Neural cell (in vitro differentiated cells): ENCODE measurements at regions not wholly inside any gene's neighbourhood (a gene's known extent, or its start where the extent isn't known, plus 50 kb on each side); places are given as distances from the start of the nearest gene placed in this dataset.

Experiments used
- EP300 ChIP-seq: fragments of 450-650 bp; conservative IDR thresholded peaks from 2 replicates; pipeline ENCODE4 v1.6.1; 2014; ENCODE audit warnings: antibody characterized with exemption, mild to moderate bottlenecking, moderate library complexity; ENCODE audit not compliant: poor library complexity, severe bottlenecking
- EZH2 ChIP-seq: fragments of 200-600, 300-800 bp; shearing (Covaris generic), sonication (generic); IDR thresholded peaks from 2 replicates; pipeline ENCODE4 v1.6.1; 2014; ENCODE audit warnings: antibody characterized with exemption, low read length, borderline replicate concordance, mild to moderate bottlenecking; ENCODE audit not compliant: insufficient read depth, poor library complexity, severe bottlenecking
- MXI1 ChIP-seq: fragments of 450-650 bp; conservative IDR thresholded peaks from 2 replicates; pipeline ENCODE4 v1.6.1; 2014; ENCODE audit warnings: antibody characterized with exemption, mild to moderate bottlenecking; ENCODE audit not compliant: poor library complexity, severe bottlenecking
- POLR2AphosphoS5 ChIP-seq: IDR thresholded peaks from 2 replicates; pipeline ENCODE4 v1.6.1; 2012
- RAD21 ChIP-seq: fragments of 450-650 bp; conservative IDR thresholded peaks from 2 replicates; pipeline ENCODE4 v1.6.1; 2014; ENCODE audit warnings: antibody characterized with exemption, mild to moderate bottlenecking, moderate library complexity
- TAF1 ChIP-seq: IDR thresholded peaks from 2 replicates; pipeline ENCODE4 v1.6.1; 2012; ENCODE audit warnings: low read depth
- TF ChIP-seq, protein P1 (sequence below): fragments of 450-650 bp; IDR thresholded peaks from 2 replicates; pipeline ENCODE4 v1.5.1; 2014; ENCODE audit warnings: antibody characterized with exemption, mild to moderate bottlenecking, moderate library complexity; ENCODE audit not compliant: poor library complexity, severe bottlenecking

DNA sequence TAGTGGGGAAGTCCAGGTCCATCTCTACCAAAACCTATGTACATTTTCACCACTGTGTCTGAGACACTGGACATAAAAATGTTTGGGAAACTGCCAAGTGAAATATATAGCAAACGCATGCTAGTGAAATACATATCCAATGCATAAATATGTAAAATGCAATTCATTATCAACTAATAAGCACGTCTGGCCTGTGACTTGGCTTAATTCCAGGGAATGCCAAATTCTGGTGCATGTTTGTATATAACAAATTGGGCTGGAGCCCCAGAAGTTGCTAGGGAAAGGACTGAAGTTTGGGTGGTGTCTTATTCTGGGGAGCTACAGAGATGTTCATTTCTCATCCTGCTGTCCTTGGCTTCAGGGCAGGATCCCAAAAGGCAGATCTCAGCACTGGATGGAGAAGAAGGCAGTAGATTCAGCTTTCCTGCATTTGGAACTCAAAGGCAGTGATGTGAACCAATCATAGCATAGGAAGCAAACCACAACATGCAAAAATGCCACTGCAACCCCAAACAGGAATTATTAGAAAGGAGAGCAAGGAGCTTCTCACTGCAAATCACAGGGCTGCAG, 184.3 kb downstream of the HS3ST3A1 start:
- TF ChIP-seq EZH2 (no peak), TAF1 (no peak), EP300 (no peak), POLR2AphosphoS5 (no peak), MXI1 (no peak), RAD21 (no peak)
- TF ChIP-seq, protein P1, sequence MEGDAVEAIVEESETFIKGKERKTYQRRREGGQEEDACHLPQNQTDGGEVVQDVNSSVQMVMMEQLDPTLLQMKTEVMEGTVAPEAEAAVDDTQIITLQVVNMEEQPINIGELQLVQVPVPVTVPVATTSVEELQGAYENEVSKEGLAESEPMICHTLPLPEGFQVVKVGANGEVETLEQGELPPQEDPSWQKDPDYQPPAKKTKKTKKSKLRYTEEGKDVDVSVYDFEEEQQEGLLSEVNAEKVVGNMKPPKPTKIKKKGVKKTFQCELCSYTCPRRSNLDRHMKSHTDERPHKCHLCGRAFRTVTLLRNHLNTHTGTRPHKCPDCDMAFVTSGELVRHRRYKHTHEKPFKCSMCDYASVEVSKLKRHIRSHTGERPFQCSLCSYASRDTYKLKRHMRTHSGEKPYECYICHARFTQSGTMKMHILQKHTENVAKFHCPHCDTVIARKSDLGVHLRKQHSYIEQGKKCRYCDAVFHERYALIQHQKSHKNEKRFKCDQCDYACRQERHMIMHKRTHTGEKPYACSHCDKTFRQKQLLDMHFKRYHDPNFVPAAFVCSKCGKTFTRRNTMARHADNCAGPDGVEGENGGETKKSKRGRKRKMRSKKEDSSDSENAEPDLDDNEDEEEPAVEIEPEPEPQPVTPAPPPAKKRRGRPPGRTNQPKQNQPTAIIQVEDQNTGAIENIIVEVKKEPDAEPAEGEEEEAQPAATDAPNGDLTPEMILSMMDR, result no peak
